ENCODE measurements at regions not wholly inside any gene's neighbourhood (a gene's known extent, or its start where the extent isn't known, plus 50 kb on each side); places are given as distances from the start of the nearest gene placed in this dataset.

DNA sequence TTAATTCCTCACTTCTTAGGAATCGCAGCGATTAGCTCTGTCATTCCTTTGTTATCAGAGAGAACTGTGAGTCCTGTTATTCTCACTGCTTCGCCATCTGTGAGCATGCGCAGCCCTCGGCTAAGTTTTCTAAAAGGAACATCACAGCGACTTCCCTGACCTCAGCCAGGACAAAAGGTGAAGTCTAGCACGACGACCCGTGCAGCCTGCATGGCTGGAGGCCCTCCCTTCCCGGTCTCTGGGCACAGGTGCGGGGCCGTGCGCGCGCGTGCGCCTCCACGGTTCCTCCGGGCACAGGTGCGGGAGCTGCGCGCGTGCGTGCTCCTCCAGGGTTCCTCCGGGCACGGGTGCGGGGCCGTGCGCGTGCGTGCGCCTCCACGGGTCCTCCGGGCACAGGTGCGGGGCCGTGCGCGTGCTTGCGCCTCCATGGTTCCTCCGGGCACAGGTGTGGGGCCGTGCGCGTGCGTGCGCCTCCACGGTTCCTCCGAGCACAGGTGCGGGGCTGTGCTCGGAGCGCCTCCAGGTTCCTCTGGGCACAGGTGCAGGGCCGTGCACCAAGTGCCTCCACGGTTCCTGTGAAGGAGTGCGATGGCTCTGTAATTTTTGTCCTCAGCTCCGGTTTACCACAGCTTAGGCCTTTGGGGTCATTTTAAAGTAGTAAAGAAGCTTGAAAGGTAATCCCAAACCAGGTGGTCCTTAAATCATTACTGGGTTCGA, 212.3 kb downstream of the ERMARD start:
- no peak overlapping the region for H3K9ac ChIP-seq (ENCODE audit: low read length in 5 of 5)
- H3K36me3 ChIP-seq (ENCODE audit: control insufficient read depth in 5 of 5, insufficient read depth in 5 of 5, low read length in 5 of 5): no peaks in the 10 kb centered on the region
- H3K4me1 ChIP-seq (ENCODE audit: control insufficient read depth in 5 of 5, insufficient read depth in 5 of 5, low read length in 5 of 5): peaks cover 3 to 31% (median 25%) of the 10 kb centered on the region in 5 donors
- H3K27ac ChIP-seq (ENCODE audit: low read depth, low read length): no peak overlapping the region
- H3K27me3 ChIP-seq (ENCODE audit: control insufficient read depth in 5 of 5, insufficient read depth in 4 of 5, low read length in 5 of 5): peaks cover 0 to 19% (median 14%) of the 10 kb centered on the region in 5 donors
- H3K9me3 ChIP-seq (ENCODE audit: control insufficient read depth in 5 of 5, low read length in 5 of 5): no peaks in the 10 kb centered on the region
- no peak overlapping the region for H3K4me3 ChIP-seq (ENCODE audit: low read depth in 1 of 5, low read length in 5 of 5)

GRCh38 chr6:169962604-169963469, 211.4 kb downstream of the ERMARD start:
- Histone ChIP-seq H3K27me3 (ENCODE audit: control insufficient read depth in 5 of 5, insufficient read depth in 4 of 5, low read length in 5 of 5) (peaks cover 0 to 23% (median 14%) of the 10 kb centered on the region in 5 donors), H3K9ac (ENCODE audit: low read length in 5 of 5) (peak overlapping the region in 2 of 5 donors; percentile 55 to 64), H3K27ac (ENCODE audit: low read depth, low read length) (no peak overlapping the region), H3K9me3 (ENCODE audit: control insufficient read depth in 5 of 5, low read length in 5 of 5) (no peaks in the 10 kb centered on the region), H3K36me3 (ENCODE audit: control insufficient read depth in 5 of 5, insufficient read depth in 5 of 5, low read length in 5 of 5) (no peaks in the 10 kb centered on the region), H3K4me1 (ENCODE audit: control insufficient read depth in 5 of 5, insufficient read depth in 5 of 5, low read length in 5 of 5) (peaks cover 3 to 33% (median 25%) of the 10 kb centered on the region in 5 donors), H3K4me3 (ENCODE audit: low read depth in 1 of 5, low read length in 5 of 5) (peak overlapping the region in 4 of 5 donors; percentile 53 to 63 (median 56))

GRCh38 chr6:169961772-169962561, 210.5 kb downstream of the ERMARD start:
- Histone ChIP-seq H3K4me3 (ENCODE audit: low read depth in 1 of 5, low read length in 5 of 5) (peak overlapping the region in 4 of 5 donors; percentile 53 to 63 (median 56)), H3K4me1 (ENCODE audit: control insufficient read depth in 5 of 5, insufficient read depth in 5 of 5, low read length in 5 of 5) (peaks cover 3 to 33% (median 25%) of the 10 kb centered on the region in 5 donors), H3K9me3 (ENCODE audit: control insufficient read depth in 5 of 5, low read length in 5 of 5) (no peaks in the 10 kb centered on the region), H3K27me3 (ENCODE audit: control insufficient read depth in 5 of 5, insufficient read depth in 4 of 5, low read length in 5 of 5) (peaks cover 0 to 28% (median 14%) of the 10 kb centered on the region in 5 donors), H3K27ac (ENCODE audit: low read depth, low read length) (no peak overlapping the region), H3K9ac (ENCODE audit: low read length in 5 of 5) (peak overlapping the region in 4 of 5 donors; percentile 22 to 65 (median 60)), H3K36me3 (ENCODE audit: control insufficient read depth in 5 of 5, insufficient read depth in 5 of 5, low read length in 5 of 5) (no peaks in the 10 kb centered on the region)

DNA sequence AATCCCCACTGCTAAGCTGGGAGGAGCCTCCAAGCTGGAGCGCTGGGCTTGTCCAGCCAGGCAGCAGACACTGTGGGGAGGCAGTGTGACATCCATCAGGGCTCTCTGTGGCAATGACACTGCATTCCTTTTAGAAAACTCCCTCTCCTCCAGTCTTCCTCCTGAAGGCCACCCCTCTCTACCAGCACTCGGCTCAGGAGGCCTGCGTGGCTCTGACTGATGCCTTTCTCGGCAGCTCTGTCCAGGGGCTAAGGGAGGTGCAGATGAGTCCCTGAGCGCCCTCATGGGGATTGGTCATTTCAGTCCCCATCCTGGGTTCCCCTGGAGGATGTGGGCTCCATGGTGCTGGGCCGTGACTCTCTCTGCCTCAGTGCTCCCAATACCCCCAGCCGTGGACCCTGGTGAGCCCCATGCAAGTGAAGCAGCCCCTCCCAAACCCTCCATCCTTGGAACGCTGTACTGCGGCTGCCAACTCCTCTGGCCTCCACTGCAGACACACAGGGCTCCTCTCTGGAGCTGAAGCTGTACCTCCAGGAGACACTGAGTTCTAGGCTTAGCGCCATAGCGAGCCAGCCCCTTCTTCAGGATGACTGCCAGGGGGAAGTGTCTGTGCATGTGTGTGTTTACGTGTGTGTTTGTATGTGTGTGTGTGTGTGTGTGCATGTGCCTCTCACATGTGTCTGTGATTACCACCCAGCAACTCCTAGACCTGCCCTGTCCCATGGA, 209.6 kb downstream of the ERMARD start:
- peaks cover 3 to 33% (median 25%) of the 10 kb centered on the region in 5 donors for H3K4me1 ChIP-seq (ENCODE audit: control insufficient read depth in 5 of 5, insufficient read depth in 5 of 5, low read length in 5 of 5)
- peaks cover under 1 to 28% (median 14%) of the 10 kb centered on the region in 5 donors for H3K27me3 ChIP-seq (ENCODE audit: control insufficient read depth in 5 of 5, insufficient read depth in 4 of 5, low read length in 5 of 5)
- no peak overlapping the region for H3K9ac ChIP-seq (ENCODE audit: low read length in 5 of 5)
- no peaks in the 10 kb centered on the region for H3K9me3 ChIP-seq (ENCODE audit: control insufficient read depth in 5 of 5, low read length in 5 of 5)
- no peak overlapping the region for H3K27ac ChIP-seq (ENCODE audit: low read depth, low read length)
- no peaks in the 10 kb centered on the region for H3K36me3 ChIP-seq (ENCODE audit: control insufficient read depth in 5 of 5, insufficient read depth in 5 of 5, low read length in 5 of 5)
- H3K4me3 ChIP-seq (ENCODE audit: low read depth in 1 of 5, low read length in 5 of 5): peak overlapping the region in 1 of 5 donors; percentile 54

GRCh38 chr6:169960521-169960885, 209.1 kb downstream of the ERMARD start:
- H3K27me3 ChIP-seq (ENCODE audit: control insufficient read depth in 5 of 5, insufficient read depth in 4 of 5, low read length in 5 of 5): peaks cover 4 to 28% (median 14%) of the 10 kb centered on the region in 5 donors
- no peak overlapping the region for H3K4me3 ChIP-seq (ENCODE audit: low read depth in 1 of 5, low read length in 5 of 5)
- no peaks in the 10 kb centered on the region for H3K36me3 ChIP-seq (ENCODE audit: control insufficient read depth in 5 of 5, insufficient read depth in 5 of 5, low read length in 5 of 5)
- H3K9me3 ChIP-seq (ENCODE audit: control insufficient read depth in 5 of 5, low read length in 5 of 5): no peaks in the 10 kb centered on the region
- H3K4me1 ChIP-seq (ENCODE audit: control insufficient read depth in 5 of 5, insufficient read depth in 5 of 5, low read length in 5 of 5): peaks cover 3 to 33% (median 25%) of the 10 kb centered on the region in 5 donors
- H3K9ac ChIP-seq (ENCODE audit: low read length in 5 of 5): no peak overlapping the region
- no peak overlapping the region for H3K27ac ChIP-seq (ENCODE audit: low read depth, low read length)

GRCh38 chr6:169960003-169960344, 208.6 kb downstream of the ERMARD start:
- Histone ChIP-seq H3K36me3 (ENCODE audit: control insufficient read depth in 5 of 5, insufficient read depth in 5 of 5, low read length in 5 of 5) (no peaks in the 10 kb centered on the region), H3K27me3 (ENCODE audit: control insufficient read depth in 5 of 5, insufficient read depth in 4 of 5, low read length in 5 of 5) (peaks cover 4 to 28% (median 14%) of the 10 kb centered on the region in 5 donors), H3K9me3 (ENCODE audit: control insufficient read depth in 5 of 5, low read length in 5 of 5) (no peaks in the 10 kb centered on the region), H3K9ac (ENCODE audit: low read length in 5 of 5) (no peak overlapping the region), H3K4me1 (ENCODE audit: control insufficient read depth in 5 of 5, insufficient read depth in 5 of 5, low read length in 5 of 5) (peaks cover 3 to 33% (median 25%) of the 10 kb centered on the region in 5 donors), H3K27ac (ENCODE audit: low read depth, low read length) (no peak overlapping the region), H3K4me3 (ENCODE audit: low read depth in 1 of 5, low read length in 5 of 5) (no peak overlapping the region)

DNA sequence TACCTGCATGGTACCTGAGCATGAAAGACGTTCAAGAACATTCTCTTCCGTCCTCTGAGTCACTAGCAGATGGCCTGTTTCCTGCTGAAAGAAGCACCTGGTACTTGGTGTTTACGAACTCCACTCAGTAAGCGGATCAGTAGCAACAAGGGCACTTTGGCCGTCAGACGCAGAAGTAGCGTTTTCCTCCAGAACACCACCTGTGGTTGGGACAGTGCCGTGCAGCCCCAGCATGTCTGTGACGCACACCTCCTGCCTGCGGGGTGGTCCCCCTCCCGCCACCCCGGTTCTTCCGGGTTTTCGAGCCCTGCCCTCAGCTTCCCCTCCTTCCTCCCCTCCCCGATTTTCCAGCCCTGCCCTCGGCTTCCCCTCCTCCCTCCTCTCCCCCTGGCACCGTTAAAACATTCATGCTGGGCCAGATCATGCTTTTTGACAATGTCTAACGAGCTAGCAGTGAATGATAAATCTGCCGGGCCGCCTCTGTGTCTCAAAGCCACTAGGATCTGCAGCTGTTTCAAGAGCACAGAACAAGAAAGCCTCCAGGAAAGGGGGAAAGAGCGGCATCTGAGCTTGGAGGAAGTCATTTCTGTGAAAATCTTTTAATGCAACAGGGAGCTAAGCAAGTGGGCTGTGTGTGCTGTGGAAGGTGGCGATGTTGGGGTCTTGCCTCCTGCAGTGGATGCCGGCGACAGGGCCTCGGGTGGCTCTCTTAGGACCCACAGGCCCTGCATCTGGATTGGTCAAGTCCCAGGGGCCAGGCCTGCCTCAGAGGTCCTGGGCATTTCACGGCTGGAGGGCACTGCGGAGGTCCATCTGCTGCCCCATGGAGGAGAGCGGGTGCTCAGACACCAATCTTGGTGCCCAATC, 207.9 kb downstream of the ERMARD start:
- H3K9me3 ChIP-seq (ENCODE audit: control insufficient read depth in 5 of 5, low read length in 5 of 5): no peaks in the 10 kb centered on the region
- peak overlapping the region in 4 of 5 donors; percentile 47 to 51 (median 49) for H3K4me3 ChIP-seq (ENCODE audit: low read depth in 1 of 5, low read length in 5 of 5)
- no peaks in the 10 kb centered on the region for H3K36me3 ChIP-seq (ENCODE audit: control insufficient read depth in 5 of 5, insufficient read depth in 5 of 5, low read length in 5 of 5)
- peaks cover 3 to 33% (median 25%) of the 10 kb centered on the region in 5 donors for H3K4me1 ChIP-seq (ENCODE audit: control insufficient read depth in 5 of 5, insufficient read depth in 5 of 5, low read length in 5 of 5)
- H3K27me3 ChIP-seq (ENCODE audit: control insufficient read depth in 5 of 5, insufficient read depth in 4 of 5, low read length in 5 of 5): peaks cover 4 to 28% (median 14%) of the 10 kb centered on the region in 5 donors
- no peak overlapping the region for H3K27ac ChIP-seq (ENCODE audit: low read depth, low read length)
- no peak overlapping the region for H3K9ac ChIP-seq (ENCODE audit: low read length in 5 of 5)

DNA sequence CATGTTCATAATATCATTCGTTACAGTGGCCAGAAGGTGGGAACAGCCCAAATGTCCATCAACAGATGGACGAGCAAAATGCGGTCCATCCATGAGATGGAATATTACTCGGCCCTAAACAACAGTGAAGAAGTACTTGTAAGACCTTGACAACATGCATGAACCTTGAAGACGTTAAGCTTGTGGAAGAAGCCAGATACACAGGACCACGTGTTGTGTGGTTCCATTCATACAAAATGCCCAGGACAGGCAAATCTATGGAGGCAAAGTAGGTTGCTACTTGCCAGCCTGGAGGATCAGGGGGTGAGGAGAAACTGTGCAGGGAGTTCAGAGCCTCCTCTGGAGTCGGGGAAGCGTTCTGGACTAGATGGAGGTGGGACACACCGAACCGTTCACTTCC, 207.1 kb downstream of the ERMARD start:
- no peak overlapping the region for H3K9ac ChIP-seq (ENCODE audit: low read length in 5 of 5)
- no peaks in the 10 kb centered on the region for H3K9me3 ChIP-seq (ENCODE audit: control insufficient read depth in 5 of 5, low read length in 5 of 5)
- no peak overlapping the region for H3K4me3 ChIP-seq (ENCODE audit: low read depth in 1 of 5, low read length in 5 of 5)
- no peak overlapping the region for H3K27ac ChIP-seq (ENCODE audit: low read depth, low read length)
- H3K27me3 ChIP-seq (ENCODE audit: control insufficient read depth in 5 of 5, insufficient read depth in 4 of 5, low read length in 5 of 5): peaks cover 4 to 28% (median 14%) of the 10 kb centered on the region in 5 donors
- H3K4me1 ChIP-seq (ENCODE audit: control insufficient read depth in 5 of 5, insufficient read depth in 5 of 5, low read length in 5 of 5): peaks cover 3 to 33% (median 25%) of the 10 kb centered on the region in 5 donors
- no peaks in the 10 kb centered on the region for H3K36me3 ChIP-seq (ENCODE audit: control insufficient read depth in 5 of 5, insufficient read depth in 5 of 5, low read length in 5 of 5)
